ENCODE measurements at regions not wholly inside any gene's neighbourhood (a gene's known extent, or its start where the extent isn't known, plus 50 kb on each side); places are given as distances from the start of the nearest gene placed in this dataset.
"Not testable (repeated sequence)": the region's sequence is repeated elsewhere in the genome, so short reads cannot be mapped to it uniquely, and the experiment has no call there.

DNA sequence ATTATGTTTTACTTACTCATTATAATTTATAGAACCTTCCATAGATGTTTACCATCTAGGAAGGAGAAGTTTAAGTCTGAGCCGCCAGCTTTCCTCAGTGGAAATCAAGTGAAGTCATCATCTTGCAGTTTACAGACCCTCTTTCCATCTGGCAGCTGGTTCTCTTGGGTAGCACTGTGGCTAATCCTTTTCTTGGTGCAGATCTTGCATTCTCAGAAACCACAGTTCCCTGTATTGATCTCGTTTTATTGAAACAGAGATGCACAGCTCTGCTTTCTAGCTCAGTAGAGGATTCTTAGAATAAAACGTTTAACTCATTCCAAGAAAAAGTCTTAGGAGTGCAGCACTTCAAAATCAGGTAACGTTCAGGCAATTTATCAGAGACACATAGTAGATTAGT lies 1154.7 kb downstream of the FOXD4L5 start:
- not testable (repeated sequence) for DNase-seq

DNA sequence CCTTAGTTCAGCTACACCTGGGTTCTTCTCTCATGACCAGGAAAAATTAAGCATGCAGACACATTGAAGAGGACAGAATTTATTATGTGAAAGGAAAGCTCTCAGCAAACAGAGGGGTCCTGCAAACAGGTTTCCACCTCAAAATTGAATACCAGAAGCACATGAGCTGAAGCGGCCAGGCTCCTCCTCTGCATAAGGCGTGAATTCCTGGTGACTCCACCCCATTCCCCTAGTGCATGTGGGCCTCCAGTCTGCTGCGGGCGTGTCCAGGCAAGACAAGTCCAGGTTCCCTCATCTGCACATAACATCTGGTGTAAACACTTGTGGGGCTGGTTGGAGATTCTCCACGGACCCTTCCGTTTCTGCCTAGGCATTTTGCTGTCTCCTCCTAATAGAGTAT lies 1156.4 kb downstream of the FOXD4L5 start:
- no peak for DNase-seq

DNA sequence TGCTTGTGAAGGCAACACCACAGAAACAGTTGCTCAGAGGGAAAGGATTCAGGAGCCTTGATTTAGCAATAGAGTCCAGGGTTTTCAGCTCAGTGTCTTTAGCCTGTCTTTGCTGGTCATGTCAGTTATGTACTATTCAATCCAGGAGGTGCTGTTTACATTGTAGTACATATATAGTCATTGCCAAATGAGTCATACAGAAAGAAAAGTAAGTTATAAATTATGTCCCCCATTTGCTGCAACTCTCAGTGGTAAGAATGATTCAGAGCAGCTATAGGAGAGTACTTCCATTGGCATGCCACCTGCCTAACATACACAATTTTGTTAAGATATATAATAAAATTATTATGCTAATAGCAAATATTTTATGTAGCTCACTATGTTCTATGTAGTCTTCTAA lies 1163.4 kb downstream of the FOXD4L5 start:
- DNase-seq, result not testable (repeated sequence)

DNA sequence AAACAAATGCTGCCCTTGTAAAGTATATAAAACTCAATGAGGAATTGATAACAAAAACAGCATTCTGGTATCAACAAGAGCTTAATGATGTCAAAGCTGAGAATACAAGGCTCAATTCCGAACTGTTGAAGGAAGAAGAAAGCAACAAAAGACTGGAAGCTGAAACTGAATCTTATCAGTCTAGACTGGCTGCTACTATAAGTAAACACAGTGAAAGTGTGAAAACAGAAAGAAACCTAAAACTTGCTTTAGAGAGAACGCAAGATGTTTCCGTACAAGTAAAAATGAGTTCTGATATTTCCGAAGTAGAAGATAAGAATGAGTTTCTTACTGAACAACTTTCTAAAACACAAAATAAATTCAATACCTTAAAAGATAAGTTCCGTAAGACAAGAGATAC lies 1167.7 kb downstream of the FOXD4L5 start:
- not testable (repeated sequence) for DNase-seq

DNA sequence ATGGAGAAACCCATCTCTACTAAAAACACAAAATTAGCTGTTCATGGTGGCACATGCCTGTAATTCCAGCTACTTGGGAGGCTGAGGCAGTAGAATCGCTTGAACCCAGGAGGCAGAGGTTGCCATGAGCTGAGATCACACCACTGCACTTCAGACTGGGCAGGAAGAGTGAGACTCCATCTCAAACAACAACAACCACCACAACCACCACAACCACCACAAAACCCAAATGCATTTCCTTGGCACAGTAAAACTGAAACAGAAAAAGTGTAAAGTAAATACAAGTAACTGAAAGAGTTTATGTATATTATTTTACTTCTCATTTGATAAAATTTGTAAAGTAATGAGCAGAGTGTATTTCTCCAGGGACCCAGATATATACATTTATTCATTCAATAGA lies 1177.1 kb downstream of the FOXD4L5 start:
- DNase-seq, result not testable (repeated sequence)

DNA sequence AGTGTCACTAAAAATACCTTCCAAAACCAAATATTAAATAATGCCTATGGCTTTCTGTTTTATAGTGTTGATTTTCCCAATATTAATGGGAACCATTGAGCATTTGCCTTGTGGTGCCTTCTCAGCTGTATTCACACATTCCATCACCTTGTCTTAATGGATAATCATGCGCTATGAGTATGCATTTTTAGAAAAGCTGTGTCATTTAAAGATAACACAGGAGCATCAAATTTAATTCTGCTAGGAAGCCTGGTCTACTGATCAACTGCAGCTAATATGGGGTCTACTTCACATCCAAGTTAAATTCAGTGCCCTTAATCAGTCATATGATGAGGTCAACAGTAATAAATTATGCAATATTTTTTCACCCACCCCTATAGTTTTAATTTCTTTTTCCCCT lies 1177.8 kb downstream of the FOXD4L5 start:
- DNase-seq, result not testable (repeated sequence)

DNA sequence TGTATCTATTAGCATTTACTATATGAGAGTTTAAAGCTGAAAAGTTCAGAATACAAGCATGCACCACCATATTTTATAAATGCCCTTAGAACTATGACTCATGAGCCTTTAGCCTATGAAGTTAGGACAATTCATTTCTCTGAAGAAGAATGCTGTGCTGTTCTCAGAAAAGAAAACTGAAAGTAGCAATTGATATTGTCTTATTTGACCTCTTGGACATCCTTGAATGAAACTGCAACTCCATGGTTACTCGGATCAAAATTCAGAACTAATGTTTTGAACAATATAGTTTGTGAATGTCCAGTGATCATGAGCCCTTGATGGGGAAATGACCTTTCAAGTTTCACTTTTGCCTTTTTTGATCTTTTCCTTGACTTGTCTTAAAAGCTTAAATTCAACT lies 1179.8 kb downstream of the FOXD4L5 start:
- not testable (repeated sequence) for DNase-seq

DNA sequence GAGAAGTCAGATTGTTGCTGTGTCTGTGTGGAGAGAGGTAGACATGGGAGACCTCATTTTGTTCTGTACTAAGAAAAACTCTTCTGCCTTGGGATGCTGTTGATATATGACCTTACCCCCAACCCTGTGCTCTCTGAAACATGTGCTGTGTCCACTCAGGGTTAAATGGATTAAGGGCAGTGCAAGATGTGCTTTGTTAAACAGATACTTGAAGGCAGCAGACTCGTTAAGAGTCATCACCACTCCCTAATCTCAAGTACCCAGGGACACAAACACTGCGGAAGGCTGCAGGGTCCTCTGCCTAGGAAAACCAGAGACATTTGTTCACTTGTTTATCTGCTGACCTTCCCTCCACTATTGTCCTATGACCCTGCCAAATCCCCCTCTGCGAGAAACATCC lies 1183.5 kb downstream of the FOXD4L5 start:
- DNase-seq, result not testable (repeated sequence)

DNA sequence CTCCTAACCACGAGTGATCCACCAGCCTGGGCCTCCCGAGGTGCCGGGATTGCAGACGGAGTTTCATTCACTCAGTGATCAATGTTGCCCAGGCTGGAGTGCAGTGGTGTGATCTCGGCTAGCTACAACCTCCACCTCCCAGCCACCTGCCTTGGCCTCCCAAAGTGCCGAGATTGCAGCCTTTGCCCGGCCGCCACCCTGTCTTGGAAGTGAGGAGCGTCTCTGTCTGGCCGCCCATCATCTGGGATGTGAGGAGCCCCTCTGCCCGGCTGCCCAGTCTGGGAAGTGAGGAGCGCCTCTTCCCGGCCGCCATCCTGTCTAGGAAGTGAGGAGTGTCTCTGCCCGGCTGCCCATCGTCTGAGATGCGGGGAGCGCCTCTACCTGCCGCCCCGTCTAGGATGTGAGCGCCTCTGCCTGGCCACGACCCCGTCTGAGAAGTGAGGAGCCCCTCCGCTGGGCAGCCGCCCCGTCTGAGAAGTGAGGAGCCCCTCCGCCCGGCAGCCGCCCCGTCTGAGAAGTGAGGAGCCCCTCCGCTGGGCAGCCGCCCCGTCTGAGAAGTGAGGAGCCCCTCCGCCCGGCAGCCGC lies 1184.3 kb downstream of the FOXD4L5 start:
- not testable (repeated sequence) for DNase-seq

DNA sequence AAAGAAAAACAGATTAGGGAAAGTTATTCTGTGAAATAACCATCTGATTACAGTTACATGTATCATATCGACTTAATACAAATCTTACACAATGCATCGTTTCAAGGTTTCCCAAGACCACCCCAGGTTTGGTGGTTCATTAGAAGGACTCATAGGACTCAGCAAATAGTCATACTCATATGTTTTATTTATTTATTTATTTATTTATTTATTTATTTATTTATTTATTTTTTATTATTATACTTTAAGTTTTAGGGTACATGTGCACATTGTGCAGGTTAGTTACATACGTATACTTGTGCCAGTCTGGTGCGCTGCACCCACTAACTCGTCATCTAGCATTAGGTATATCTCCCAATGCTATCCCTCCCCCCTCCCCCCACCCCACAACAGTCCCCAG lies 1199.0 kb downstream of the FOXD4L5 start:
- not testable (repeated sequence) for DNase-seq

DNA sequence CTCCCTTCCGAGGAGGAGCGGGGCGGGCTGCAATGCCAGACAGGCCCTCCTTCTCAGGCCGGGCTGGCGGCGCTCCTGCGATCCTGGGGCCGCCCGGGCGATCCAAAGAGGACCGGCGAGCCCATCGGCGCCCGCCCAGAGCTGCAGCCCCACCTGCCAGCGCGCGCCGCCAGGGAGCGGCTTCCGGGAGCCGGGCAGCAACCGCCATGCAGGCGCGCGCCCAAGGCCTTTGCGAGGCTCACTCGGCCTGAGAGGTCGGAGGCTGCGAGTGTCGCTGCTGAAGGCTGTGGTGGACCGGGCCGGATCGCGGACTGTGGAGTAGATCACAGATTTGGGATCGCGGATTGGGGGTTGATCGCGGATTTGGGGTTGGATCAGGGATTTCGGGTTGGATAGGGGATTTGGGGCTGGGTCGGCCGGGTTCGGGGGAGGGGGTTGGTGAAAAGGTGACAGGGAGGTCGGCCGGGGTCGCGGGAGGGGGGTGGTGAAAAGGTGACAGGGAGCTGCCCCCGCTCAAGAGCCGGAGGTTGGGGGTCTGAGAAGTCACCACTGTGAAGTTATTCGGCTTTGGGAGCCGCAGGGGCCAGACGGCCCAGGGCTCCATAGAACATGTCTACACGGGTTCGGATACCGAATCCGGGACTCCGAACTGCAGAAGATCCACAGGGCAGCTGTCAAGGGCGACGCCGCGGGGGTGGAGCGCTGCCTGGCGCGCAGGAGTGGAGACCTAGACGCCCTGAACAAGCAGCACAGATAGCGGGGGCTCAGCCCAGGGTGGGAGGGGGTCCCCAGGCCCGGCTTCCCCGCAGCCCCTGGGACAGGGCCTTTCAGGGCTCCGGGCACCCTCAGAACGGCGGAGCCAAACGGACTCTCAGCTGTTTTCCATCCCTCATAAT lies 1213.4 kb downstream of the FOXD4L5 start:
- not testable (repeated sequence) for DNase-seq

DNA sequence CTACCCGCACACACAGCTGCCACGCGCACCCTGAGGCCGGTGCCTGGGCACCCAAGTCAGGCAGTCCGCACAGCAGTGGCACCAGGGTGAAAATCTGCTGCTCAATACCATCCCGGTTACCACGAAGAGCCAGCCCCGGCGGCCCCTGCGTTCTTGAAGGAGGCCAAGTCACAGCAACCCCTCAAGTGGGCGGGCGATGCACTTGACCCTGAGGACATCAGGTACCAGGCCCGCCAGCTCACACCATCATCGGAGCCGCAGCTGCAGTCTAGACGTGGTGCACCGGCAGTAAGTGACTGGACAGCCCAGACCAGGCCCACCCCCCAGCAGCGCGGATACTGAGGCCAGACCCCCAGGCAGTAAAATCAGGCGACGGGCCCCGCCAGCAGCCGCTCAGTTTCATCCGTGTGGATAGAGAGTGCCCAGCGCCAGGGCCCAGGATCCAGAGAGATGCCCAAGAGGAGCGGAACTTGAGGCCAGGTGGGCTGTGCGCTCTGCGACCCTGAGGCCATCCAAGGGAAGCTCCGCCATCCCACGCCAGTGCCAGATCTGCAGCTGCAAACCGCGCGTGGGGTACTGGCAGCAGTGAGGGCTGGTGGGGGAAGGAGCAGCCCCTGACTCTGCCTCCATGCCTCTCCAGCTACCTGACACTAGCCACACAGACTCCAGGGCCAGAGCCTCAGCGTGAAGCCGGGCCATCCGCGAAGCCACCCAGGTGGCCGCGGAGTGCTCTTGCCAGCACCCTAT lies 1214.2 kb downstream of the FOXD4L5 start:
- not testable (repeated sequence) for DNase-seq

DNA sequence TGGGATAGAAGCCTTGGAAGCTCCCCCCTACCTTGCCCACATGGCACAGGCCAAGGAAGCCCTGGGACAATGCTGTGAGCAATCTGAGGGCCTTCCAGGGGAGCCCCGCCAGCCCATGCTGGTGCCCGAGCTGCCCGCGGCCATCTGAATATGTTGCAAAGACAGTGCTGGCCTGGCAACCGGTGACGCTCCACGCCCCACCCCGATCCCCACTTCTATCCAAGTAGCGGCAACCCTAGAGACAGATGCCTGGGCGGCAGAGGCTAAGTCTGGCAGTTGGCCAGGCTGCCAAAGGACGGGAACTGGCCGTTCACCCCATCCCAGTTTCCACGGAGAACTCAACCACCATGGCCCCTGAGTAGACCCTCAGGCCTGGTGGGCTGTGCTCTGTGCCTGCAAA lies 1214.9 kb downstream of the FOXD4L5 start:
- DNase-seq, result not testable (repeated sequence)

DNA sequence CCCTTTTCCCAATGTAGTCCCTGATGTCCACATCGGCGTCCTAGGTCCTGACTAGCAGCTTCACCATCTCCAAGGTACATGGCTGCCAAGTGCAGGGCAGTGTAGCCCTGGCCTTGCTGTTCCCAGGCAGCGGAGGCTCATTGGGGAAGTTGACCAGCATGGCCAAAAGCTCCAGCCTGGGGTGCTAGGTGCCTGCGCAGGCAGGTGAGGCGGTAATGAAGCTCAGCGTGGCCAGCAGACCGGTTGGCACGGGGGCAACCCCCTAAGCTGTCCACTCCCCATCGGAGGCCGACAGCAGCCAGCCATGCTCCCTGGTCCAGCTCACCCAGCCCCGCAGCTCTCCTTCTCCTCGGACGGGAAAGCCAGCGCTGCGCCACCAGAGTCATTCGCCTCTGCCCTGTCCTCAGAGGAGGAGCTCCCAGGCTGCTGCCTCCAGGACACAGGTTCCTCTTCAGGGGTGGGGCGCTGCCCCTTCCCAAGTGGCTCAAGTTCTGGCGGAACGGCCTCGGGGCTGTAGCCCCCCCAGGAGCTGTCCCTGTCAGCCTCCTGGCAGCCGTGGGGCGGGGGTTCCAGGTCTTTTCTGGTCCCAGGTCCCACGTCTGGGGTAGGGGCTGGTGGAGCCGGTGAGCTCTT lies 1218.2 kb downstream of the FOXD4L5 start:
- no peak for DNase-seq

DNA sequence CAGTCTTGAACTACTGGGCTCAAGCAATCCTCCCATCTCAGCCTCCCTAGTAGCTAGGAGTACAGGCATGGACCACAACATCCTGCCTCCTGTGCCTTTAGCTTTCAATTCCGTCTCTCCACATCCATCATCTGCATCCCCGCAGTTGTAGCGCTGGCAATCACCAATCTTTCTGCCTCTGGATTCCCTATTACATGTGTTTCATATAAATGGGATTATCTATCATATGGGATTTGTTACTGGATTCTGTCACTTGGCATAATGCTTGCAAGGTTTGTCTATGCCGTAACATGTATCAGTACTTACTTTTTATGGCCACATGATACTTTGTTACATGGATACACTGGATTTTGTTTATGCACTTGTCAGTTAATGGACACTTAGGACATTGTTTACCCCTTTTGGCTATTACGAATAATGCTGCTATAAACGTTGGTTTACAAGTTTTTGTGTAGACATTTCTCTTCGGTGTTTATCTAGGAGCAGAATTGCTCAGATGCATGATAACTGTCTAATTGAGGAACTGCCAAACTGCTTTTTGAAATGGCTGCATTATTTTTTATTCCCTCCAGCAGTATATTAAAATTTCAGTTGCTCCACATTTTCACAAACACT lies 1223.9 kb downstream of the FOXD4L5 start:
- no peak for DNase-seq

DNA sequence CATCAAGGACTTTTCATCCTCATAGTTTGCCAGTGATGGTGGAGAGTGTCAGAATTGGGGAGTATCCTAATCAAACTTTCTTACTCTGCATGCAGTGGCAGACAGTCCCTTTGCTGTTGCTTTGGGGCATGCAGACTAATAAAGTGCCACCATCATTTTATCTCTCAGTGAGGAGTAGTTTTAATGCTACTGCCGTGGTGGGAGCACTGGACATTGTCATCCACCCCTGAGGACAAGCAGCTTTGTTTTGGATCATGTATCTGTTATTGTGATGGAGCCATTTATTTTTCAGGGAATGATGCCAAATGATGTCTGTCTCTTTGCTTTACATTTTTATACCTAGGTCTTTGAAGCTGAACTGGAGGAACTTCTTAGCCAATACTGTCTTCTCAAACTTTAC lies 1226.9 kb downstream of the FOXD4L5 start:
- not testable (repeated sequence) for DNase-seq

DNA sequence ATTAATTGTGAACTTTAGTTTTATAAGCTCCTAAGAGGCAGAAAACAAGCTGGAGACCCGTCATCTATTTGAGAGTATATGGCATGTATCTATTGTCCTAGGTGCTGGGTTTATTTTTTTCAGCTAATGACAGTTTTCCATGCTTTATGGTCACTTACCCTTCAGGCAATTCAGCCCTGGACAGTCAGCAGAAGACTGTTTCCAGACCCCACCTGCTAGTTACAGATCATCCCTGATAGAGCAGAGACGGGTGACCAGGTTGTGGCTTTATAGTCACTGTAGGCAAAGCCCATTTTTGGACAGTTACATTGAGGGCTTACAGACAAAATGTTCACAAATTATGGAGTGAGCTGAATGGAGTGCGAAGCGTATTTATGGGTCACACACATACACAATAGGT lies 1227.5 kb downstream of the FOXD4L5 start:
- DNase-seq, result no peak

DNA sequence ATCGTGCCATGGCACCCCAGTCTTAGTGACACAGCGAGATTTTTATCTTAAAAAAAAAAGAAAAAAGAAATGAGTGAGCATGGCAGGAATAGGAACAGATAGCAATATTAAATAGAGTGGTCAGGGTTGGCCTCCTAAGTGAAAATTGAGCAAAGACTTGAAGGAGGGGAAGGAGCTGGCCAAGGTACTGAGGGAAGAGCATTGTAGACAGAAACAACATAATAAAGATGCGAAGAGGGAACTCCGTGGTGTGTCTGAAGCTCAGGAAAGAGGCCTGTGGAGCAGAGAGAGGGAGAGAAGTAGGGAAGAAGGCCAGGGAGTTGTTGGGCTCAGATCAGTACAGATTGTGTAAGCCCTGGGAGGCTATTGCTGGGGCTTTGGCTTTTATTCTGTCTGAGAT lies 1256.1 kb downstream of the FOXD4L5 start:
- DNase-seq, result not testable (repeated sequence)

DNA sequence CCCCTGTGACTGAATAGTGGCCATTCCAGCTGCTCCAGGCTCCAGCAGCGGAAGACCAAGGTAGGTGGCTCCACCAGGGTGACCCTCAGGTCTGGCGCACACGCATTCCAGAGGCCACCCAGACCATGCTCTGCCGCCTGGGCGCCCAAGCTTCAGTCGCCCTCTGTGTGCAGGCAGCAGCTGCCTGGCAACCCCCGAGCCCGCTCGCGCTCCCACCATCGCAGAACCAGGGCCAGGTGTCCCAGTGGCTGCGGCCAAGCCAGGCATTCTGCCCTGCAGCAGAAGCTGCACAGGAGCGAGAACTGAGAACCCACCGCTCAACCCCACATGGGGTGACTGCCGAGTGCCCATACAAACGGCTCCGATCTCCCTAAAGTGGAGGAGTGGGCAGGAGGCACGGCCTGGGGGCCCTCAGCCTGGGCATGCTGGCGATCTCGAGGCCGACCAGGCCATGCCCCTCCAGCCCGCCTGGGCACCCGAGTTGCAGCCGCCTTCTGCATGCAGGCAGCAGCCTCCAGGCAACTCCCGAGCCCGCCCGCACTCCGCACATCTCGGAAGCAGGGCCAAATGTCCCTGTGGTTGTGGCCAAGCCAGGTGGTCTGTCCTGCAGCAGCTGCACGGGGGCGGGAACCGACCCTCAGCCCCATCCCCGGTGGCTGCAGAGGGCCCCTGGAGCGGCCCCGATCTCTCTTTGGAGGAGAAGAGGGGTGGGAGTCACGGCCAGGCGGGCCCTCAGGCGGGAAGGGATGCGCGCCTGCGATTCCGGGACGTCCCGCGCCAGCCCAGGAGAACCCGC lies 1264.1 kb downstream of the FOXD4L5 start:
- DNase-seq, result not testable (repeated sequence)

DNA sequence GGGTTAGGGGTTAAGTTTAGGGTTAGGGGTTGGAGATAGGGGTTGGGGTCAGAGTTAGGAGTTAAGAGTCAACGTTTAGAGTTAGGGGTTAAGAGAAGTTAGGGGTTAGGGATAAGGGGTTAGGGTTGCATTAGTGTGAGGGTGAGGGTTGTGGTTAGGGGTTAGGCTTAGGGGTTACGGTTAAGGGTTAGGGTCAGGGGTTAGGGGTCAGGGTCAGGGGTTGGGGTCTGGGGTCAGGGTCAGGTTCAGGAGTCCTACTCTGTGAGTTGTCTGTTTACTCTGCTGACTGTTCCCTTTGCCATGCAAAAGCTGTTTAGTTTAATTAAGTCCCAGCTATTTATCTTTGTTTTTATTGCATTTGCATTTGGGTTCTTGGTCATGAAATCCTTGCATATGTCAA lies 1267.3 kb downstream of the FOXD4L5 start:
- not testable (repeated sequence) for DNase-seq

DNA sequence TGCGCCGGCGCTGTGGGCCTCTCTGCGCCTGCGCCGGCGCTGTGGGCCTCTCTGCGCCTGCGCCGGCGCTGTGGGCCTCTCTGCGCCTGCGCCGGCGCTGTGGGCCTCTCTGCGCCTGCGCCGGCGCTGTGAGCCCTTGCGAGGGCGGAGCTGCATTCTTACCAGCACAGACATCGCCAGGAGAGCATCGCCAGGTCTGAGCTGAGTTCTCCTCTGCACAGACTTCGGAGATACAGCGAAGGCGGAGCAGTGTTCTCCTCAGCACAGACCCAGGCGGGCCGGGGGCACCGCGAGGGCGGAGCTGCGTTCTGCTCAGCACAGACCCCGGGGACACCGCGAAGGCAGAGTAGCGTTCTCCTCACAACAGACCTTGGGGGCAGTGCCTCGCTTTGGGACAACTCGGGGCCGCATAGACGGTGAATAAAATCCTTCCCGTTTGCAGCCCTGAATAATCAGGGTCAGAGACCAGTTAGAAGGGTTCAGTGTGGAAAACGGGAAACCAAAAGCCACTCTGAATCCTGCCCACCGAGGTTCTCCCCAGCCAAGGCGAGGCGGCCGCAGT lies 1268.1 kb downstream of the FOXD4L5 start:
- DNase-seq, result not testable (repeated sequence)
